GM21737 (cell line): ENCODE measurements at regions not wholly inside any gene's neighbourhood (a gene's known extent, or its start where the extent isn't known, plus 50 kb on each side); places are given as distances from the start of the nearest gene placed in this dataset.
"Not testable (repeated sequence)": the region's sequence is repeated elsewhere in the genome, so short reads cannot be mapped to it uniquely, and the experiment has no call there.

Source experiments
- ATAC-seq: cut with Tn5 transposase; IDR thresholded peaks from one replicate; pipeline ENCODE4 v1.9.1; 2021; ENCODE audit warnings: mild to moderate bottlenecking, moderate library complexity; ENCODE audit not compliant: unreplicated experiment

- ATAC-seq: no peak
Observed at GRCh38 chr6:66561479-66561878, 854.5 kb upstream of the EYS start.

- ATAC-seq: no peak
Observed at GRCh38 chr6:66558189-66558588, 851.2 kb upstream of the EYS start.

- no peak for ATAC-seq
Observed at GRCh38 chr6:66556936-66557335, 849.9 kb upstream of the EYS start.

GRCh38 chr6:66555082-66555481 lies 848.1 kb upstream of the EYS start:
- no peak for ATAC-seq

GRCh38 chr6:66553441-66553840 lies 846.4 kb upstream of the EYS start:
- ATAC-seq: no peak

- no peak for ATAC-seq
Observed at GRCh38 chr6:66538551-66539135, 831.6 kb upstream of the EYS start.

GRCh38 chr6:66533921-66534404 lies 826.9 kb upstream of the EYS start:
- no peak for ATAC-seq

- no peak for ATAC-seq
Observed at GRCh38 chr6:66526061-66526460, 819.0 kb upstream of the EYS start.

GRCh38 chr6:66522864-66523263 lies 815.8 kb upstream of the EYS start:
- no peak for ATAC-seq

GRCh38 chr6:66516377-66516776 lies 809.4 kb upstream of the EYS start:
- ATAC-seq: no peak

- no peak for ATAC-seq
Observed at GRCh38 chr6:66508433-66508832, 801.4 kb upstream of the EYS start.

- no peak for ATAC-seq
Observed at GRCh38 chr6:66499851-66500250, 792.8 kb upstream of the EYS start.

- ATAC-seq: no peak
Observed at GRCh38 chr6:66496659-66497058, 789.6 kb upstream of the EYS start.

- ATAC-seq: not testable (repeated sequence)
Observed at GRCh38 chr6:66494643-66495042, 787.6 kb upstream of the EYS start.

GRCh38 chr6:66489269-66489987 lies 782.4 kb upstream of the EYS start:
- ATAC-seq: no peak

GRCh38 chr6:66481216-66481615 lies 774.2 kb upstream of the EYS start:
- no peak for ATAC-seq

- no peak for ATAC-seq
Observed at GRCh38 chr6:66478705-66479104, 771.7 kb upstream of the EYS start.

GRCh38 chr6:66435321-66435720 lies 728.3 kb upstream of the EYS start:
- ATAC-seq: no peak

GRCh38 chr6:66429210-66429609 lies 722.2 kb upstream of the EYS start:
- ATAC-seq: no peak

- no peak for ATAC-seq
Observed at GRCh38 chr6:66423047-66423446, 716.0 kb upstream of the EYS start.

- no peak for ATAC-seq
Observed at GRCh38 chr6:66421570-66421969, 714.5 kb upstream of the EYS start.

GRCh38 chr6:66418906-66419305 lies 711.9 kb upstream of the EYS start:
- no peak for ATAC-seq

- ATAC-seq: no peak
Observed at GRCh38 chr6:66403966-66404365, 696.9 kb upstream of the EYS start.
